ENCODE measurements at regions not wholly inside any gene's neighbourhood (a gene's known extent, or its start where the extent isn't known, plus 50 kb on each side); places are given as distances from the start of the nearest gene placed in this dataset.

DNA sequence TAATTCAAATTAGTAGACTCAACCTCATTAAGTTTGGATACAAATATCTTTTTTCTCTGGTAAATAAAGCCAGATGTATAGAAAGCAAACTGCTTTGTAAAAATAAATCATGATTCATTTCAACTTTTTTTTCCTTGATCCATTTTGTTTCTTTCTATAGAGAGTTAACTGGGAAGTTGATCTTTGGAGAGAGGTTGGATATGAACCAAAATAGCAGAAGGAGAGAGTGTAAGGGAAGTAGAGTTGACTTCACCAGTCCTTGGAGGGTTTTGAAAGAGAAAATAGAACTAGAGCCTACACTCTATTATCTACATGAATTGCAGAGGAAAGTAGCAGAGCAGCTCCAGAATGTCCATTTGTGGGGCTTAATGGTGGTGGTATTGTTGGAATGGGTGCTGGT is 243.8 kb downstream of the ADGRL2 start:
- TF ChIP-seq EZH2phosphoT487 (IDR thresholded peaks at IDR 0.05) (no peak), EZH2 (IDR thresholded peaks at IDR 0.05) (no peak)
- TF ChIP-seq, protein P1, sequence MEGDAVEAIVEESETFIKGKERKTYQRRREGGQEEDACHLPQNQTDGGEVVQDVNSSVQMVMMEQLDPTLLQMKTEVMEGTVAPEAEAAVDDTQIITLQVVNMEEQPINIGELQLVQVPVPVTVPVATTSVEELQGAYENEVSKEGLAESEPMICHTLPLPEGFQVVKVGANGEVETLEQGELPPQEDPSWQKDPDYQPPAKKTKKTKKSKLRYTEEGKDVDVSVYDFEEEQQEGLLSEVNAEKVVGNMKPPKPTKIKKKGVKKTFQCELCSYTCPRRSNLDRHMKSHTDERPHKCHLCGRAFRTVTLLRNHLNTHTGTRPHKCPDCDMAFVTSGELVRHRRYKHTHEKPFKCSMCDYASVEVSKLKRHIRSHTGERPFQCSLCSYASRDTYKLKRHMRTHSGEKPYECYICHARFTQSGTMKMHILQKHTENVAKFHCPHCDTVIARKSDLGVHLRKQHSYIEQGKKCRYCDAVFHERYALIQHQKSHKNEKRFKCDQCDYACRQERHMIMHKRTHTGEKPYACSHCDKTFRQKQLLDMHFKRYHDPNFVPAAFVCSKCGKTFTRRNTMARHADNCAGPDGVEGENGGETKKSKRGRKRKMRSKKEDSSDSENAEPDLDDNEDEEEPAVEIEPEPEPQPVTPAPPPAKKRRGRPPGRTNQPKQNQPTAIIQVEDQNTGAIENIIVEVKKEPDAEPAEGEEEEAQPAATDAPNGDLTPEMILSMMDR (IDR thresholded peaks at IDR 0.05), result no peak
- no peaks in the 10 kb centered on the region for H3K27me3 ChIP-seq
- Mint-ChIP-seq H3K4me1 (no peaks in the 10 kb centered on the region), H3K27me3 (ENCODE audit: insufficient read depth, low read depth) (no peaks in the 10 kb centered on the region), H3K9me3 (no peaks in the 10 kb centered on the region), H3K36me3 (no peaks in the 10 kb centered on the region), H3K4me3 (no peak overlapping the region), H3K27ac (no peak overlapping the region)
- H3K9ac ChIP-seq, result no peak overlapping the region
- no peaks in the 10 kb centered on the region for H3K79me2 ChIP-seq (ENCODE audit: low read depth)
- H3F3A ChIP-seq (ENCODE audit: low read depth), result peaks cover 11% of the 10 kb centered on the region
- peaks cover 28% of the 10 kb centered on the region for H3K4me1 ChIP-seq
- no peak overlapping the region for H3K27ac ChIP-seq
- no peaks in the 10 kb centered on the region for H4K20me1 ChIP-seq (ENCODE audit: low read depth)
- DNase-seq (ENCODE audit: low spot score), result no peak
- H2AFZ ChIP-seq (replicated peaks), result no peak overlapping the region
- no peak overlapping the region for H3K4me3 ChIP-seq
- no peaks in the 10 kb centered on the region for H3K36me3 ChIP-seq
- no peaks in the 10 kb centered on the region for H3K9me3 ChIP-seq (ENCODE audit: low read depth)
- H3K4me2 ChIP-seq, result no peak overlapping the region

DNA sequence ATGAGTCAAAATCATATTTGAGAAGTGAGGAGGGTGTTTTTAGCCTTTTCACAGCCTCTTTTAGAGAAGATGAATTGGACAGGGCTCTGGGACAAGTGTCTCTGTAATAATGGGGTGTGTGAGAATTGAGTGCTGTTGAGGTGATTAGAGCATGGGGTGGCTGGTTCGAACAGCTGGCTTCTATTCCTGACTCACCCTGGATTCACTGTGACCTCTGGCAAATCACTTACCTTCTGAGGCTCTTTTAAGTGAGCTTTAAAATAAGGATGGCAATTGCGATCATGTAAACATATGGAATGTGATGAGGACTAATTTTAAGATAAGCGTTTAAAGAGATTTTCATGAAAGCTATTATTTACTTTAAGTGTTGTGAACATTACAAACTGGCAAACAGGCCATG is 243.4 kb downstream of the ADGRL2 start:
- H3K79me2 ChIP-seq (ENCODE audit: low read depth), result no peaks in the 10 kb centered on the region
- no peak overlapping the region for H3K4me3 ChIP-seq
- peaks cover 11% of the 10 kb centered on the region for H3F3A ChIP-seq (ENCODE audit: low read depth)
- no peak overlapping the region for H3K27ac ChIP-seq
- H3K9me3 ChIP-seq (ENCODE audit: low read depth), result no peaks in the 10 kb centered on the region
- no peaks in the 10 kb centered on the region for H3K27me3 ChIP-seq
- no peaks in the 10 kb centered on the region for H4K20me1 ChIP-seq (ENCODE audit: low read depth)
- H3K4me3 Mint-ChIP-seq, result no peak overlapping the region
- no peak overlapping the region for H2AFZ ChIP-seq (replicated peaks)
- H3K4me1 Mint-ChIP-seq, result no peaks in the 10 kb centered on the region
- no peak overlapping the region for H3K4me2 ChIP-seq
- H3K9me3 Mint-ChIP-seq, result no peaks in the 10 kb centered on the region
- H3K27me3 Mint-ChIP-seq (ENCODE audit: insufficient read depth, low read depth), result no peaks in the 10 kb centered on the region
- H3K4me1 ChIP-seq, result peaks cover 23% of the 10 kb centered on the region
- no peak overlapping the region for H3K9ac ChIP-seq
- no peak for TF ChIP-seq EZH2phosphoT487 (IDR thresholded peaks at IDR 0.05)
- TF ChIP-seq, protein P1 (IDR thresholded peaks at IDR 0.05), result no peak
- no peak overlapping the region for H3K27ac Mint-ChIP-seq
- no peaks in the 10 kb centered on the region for H3K36me3 Mint-ChIP-seq
- DNase-seq (ENCODE audit: low spot score), result no peak
- H3K36me3 ChIP-seq, result no peaks in the 10 kb centered on the region

DNA sequence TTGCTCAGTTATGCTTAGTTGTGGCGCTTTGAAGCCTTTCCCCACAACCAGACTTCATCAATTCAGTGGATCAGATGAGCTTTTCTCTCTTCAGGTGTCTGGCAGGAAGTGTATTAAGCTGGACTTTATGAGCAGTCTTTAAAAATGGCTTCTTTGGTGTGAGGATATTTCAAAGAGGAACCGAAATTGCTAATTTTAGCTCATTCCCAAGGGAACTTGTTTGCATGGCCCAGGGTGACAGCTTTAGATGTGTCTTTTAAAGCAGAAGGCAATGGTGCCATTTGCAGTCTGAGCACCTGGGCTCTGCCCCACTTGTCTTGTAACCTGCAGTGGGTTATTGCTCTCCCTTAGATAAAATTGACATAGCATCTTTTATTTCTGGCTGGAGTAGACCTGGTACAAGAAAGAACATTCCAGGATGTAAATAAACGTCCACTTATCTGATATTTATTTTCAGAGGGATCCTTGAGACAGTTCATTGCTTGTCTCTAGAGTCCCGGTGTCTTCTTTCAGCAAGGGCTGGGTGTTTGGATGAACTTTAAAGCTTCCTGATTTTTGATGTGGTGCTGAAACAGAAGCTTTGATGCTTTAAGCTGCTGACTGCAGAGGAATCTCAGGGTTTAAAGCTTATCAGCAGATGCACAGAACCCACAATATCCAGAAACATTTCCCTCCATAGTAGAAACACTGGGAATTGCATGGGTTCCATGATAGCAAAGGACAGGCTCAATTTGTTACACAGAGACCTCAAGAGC is 241.7 kb downstream of the ADGRL2 start:
- TF ChIP-seq EZH2 (IDR thresholded peaks at IDR 0.05), result no peak
- TF ChIP-seq, protein P1 (IDR thresholded peaks at IDR 0.05), result no peak
- TF ChIP-seq EZH2phosphoT487 (IDR thresholded peaks at IDR 0.05), result no peak
- H3K4me3 ChIP-seq, result no peak overlapping the region
- no peaks in the 10 kb centered on the region for H3K79me2 ChIP-seq (ENCODE audit: low read depth)
- H3K27me3 ChIP-seq, result no peaks in the 10 kb centered on the region
- H3K4me3 Mint-ChIP-seq, result no peak overlapping the region
- H3K9ac ChIP-seq, result no peak overlapping the region
- no peaks in the 10 kb centered on the region for H3F3A ChIP-seq (ENCODE audit: low read depth)
- H3K4me2 ChIP-seq, result no peak overlapping the region
- H2AFZ ChIP-seq (replicated peaks), result peak overlapping the region; percentile 44
- H3K4me1 ChIP-seq, result peaks cover 10% of the 10 kb centered on the region
- H3K4me1 Mint-ChIP-seq, result no peaks in the 10 kb centered on the region
- H3K27ac ChIP-seq, result no peak overlapping the region
- no peaks in the 10 kb centered on the region for H3K27me3 Mint-ChIP-seq (ENCODE audit: insufficient read depth, low read depth)
- DNase-seq (ENCODE audit: low spot score), result no peak
- no peaks in the 10 kb centered on the region for H3K36me3 ChIP-seq
- no peaks in the 10 kb centered on the region for H3K9me3 Mint-ChIP-seq
- no peak overlapping the region for H3K27ac Mint-ChIP-seq
- no peaks in the 10 kb centered on the region for H4K20me1 ChIP-seq (ENCODE audit: low read depth)
- no peaks in the 10 kb centered on the region for H3K9me3 ChIP-seq (ENCODE audit: low read depth)
- no peaks in the 10 kb centered on the region for H3K36me3 Mint-ChIP-seq
